ENCODE measurements at regions not wholly inside any gene's neighbourhood (a gene's known extent, or its start where the extent isn't known, plus 50 kb on each side); places are given as distances from the start of the nearest gene placed in this dataset.
"Not testable (repeated sequence)": the region's sequence is repeated elsewhere in the genome, so short reads cannot be mapped to it uniquely, and the experiment has no call there.

DNA sequence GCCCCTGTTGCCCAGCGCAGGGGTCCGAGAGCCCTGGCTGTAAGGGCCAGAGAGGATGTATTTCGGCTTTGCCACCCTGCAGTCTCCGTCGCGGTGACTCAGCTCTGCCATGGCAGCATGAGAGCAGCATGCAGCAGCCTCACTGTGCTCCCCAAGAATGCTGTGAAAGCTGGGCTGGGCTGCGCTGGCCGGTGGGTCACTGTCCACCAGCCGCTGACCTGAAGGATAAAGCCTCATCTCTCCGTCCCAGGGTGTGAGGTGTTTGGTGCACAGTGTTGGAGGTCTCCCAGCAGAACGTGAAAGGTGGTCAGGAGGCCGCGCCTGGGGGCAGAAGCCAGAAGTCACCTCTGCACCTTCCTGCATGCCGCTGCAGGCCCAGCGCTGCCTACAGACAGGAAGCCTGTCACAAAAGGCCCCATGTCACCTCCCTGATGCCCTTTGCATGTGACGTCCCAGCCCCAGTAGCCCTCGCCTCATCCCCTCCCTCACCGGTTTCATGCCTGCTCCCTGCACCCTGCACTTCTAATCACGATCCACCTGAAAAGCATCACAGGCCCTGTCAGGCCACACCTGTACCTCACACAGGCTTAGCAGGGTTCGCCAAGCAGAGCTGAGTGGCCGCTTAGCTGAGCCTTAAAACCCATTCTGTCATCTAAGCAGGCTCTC, 342.1 kb downstream of the EIPR1 start:
- DNase-seq, result no peak

DNA sequence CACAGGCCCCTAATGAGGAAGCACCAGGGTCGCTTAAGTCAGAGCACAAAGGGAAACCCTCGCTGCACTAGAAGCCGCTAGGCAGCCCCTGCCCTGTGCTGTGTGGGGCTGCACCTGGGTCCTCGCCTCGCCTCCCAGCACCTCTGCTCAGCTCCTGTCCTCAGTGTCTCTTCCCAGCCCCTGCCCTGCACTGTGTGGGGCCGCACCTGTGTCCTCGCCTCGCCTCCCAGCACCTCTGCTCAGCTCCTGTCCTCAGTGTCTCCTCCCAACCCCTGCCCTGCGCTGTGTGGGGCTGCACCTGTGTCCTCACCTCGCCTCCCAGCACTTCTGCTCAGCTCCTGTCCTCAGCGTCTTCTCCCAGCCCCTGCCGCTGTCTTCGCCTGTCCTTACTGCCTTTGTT, 342.8 kb downstream of the EIPR1 start:
- no peak for DNase-seq

DNA sequence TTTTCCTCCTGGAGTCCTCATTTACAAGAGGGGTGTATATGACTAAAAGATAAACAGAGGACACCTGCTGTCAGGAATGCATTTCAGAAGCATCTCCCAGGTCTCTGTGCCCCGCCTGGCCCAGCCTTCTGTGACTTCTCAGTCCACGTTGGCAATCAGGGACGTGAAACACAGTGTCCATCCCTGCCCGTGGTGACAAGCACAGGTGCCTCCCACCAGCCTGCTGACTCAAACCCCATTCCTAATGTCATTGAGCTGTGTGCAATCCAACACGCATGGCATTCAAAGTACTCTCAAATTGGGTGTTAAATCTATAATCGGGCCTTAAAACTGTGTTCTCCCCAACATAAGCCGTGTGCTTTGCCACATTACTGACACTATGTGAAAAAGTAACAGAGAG, 343.2 kb downstream of the EIPR1 start:
- DNase-seq, result no peak

DNA sequence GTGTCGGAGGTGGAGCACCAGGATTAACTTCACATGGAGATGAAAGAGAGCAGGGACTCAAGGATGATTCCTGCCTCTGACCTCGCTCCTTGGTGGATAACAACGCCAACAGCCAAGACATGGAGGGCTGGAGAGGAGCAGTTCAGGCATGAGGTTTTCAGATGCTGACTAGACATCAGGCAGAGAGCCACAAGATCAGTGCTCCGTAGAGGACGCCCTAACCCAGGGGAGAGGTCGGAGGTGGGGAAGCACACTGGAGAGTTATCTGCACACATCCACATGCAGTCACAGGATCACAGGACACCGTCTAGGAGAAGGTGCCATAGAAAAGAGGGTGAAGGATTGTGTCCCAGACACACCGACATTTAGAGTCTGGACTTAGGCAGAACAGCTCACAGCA, 344.3 kb downstream of the EIPR1 start:
- no peak for DNase-seq

DNA sequence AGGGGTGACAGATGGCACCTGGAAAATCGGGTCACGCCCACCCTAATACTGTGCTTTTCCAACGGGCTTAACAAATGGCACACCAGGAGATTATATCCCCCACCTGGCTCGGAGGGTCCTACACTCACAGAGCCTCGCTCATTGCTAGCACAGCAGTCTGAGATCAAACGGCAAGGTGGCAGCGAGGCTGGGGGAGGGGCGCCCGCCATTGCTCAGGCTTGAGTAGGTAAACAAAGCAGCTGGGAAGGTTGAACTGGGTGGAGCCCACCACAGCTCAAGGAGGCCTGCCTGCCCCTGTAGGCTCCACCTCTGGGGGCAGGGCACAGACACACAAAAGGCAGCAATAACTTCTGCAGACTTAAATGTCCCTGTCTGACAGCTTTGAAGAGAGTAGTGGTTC, 346.8 kb downstream of the EIPR1 start:
- DNase-seq, result not testable (repeated sequence)

DNA sequence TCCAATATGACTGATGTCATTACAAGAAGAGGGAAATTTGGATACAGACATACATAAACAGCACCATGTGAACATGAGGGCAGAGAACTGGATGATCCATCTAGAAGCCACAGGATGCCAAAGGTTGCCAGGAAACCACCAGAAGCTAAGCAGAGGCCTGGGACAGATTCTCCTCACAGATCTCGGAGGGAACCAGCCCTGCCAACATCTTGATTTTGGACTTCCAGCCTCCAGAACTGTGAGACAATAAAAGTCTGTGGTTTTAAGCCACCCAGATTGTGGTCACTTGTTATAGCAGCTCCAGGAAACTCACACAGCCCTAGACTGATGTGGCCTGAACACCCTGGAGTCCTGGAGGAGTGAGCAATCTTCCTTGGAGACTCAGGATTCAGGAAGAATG, 351.6 kb downstream of the EIPR1 start:
- no peak for DNase-seq

DNA sequence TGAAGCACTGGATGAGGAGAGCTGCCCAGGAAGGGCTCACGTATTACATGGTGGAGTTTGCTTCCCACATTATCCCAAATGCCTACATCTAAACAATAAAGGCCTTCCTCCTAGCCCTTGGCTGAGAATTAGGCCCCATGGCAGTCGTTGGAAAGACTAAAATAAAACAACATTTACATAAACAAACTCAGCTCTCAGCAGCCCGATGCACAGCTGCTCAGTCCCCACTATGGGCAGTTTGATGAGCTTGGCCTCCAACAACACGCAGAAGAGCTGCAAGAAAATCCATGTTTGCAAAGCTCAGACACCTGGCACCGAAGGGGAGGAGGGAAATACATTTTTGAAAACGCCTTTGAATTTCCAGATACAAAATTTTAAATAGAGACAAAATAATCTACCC, 352.4 kb downstream of the EIPR1 start:
- DNase-seq, result no peak

DNA sequence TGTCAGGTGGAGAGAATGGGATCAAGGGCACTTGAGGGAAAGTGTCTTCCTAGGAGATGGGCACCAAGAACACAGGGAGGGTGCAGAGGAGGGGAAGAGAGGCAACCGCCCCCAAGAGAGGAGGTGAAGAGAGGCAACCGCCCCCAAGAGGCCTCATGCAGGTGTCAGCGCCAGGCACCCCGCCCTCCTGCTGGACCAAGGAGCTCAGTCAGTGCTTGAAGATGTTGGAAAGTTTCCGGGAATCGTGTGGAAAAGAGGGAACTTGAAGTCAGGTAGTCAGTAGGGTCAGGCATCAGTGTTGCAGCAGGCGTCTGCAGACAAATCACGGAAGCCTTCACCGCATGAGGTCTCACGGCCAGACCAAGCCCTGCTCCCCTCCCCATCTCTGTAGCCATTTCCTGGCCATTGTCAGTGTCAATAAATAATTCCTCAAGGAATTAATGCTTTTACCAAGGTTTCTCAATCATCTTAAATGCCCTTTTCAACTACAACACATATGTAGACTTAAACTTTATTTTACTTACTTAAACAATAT, 353.1 kb downstream of the EIPR1 start:
- DNase-seq, result no peak

DNA sequence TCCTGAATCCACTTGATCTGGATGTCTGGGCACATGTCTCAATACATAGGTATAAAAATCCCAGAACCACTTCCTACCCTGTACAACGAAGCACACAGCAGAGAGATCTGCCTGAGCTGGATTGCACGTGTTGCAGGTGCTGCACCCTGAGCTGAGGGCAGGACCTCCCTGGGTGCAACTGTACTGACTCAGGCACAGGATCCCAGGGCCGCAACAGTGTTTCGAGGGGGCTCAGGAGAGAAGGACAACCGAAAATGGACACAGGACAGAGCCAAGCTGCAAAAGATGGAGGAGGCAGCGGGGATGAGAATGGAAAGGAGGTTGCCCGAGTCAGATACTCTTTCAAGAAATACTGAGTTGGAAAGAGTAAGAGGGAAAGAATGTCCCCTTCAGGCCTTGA, 354.1 kb downstream of the EIPR1 start:
- no peak for DNase-seq

DNA sequence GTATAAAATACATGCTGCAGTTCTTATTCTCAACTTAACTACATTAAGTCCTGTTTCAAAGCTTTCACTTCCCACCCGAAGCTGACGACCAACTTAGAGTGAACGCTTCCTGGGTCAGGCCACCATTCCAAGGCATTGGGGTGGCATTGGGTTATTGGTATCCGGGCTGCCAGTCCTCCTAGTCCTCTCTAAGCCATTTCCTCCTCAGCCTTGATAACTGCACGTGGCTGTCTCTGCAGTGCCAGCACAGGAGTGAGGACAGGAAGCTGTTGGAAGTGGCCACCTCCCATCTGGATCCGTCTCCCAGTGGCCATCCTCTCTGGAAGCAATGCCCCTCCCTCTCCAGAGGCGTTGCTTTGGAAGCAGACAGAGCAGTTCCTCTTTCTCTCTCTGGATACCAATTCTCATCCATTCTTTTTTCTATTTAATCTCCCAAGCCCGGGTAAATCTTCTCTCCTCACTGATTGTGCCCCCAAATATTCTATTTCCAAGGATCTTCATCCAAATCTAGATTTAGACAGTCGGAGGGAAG, 354.7 kb downstream of the EIPR1 start:
- no peak for DNase-seq

DNA sequence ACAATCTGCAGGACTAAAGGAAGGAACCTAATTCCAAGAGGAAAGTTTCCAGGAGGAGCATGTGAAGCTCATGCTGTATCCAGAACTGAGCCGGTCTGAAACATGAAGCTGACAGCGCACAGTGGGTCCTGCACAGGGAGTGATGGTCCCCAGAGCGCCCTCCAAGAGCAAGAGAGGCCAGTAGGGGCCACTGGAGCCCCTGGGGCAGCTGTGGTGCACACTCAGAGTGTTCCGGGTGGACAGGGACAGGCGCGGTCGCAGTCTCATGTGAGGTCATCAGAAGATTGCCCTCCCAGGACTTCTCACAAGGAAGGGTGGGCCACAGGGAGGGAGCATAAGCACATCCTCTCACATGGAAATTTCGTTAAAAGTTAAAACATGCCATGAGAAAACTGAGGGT, 355.9 kb downstream of the EIPR1 start:
- no peak for DNase-seq

DNA sequence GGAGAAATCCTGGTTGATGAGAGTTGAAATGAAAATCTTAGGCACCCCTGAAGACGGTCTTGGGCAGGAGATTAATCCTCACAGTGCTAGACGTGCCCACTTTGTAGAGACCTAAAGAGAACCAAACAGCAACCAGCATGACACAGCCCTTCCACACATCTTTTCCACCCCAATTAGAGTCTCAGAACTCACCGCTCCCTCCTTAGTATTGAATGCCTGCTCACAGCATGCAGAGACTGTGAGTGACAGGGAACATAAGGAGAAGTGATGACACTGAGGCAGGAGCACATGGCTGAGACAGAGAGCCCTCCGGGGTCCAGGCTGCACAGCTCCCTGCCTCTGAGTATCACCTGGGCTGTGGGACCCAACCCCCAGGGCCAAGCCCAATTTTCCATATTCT, 367.6 kb downstream of the EIPR1 start:
- DNase-seq, result no peak

DNA sequence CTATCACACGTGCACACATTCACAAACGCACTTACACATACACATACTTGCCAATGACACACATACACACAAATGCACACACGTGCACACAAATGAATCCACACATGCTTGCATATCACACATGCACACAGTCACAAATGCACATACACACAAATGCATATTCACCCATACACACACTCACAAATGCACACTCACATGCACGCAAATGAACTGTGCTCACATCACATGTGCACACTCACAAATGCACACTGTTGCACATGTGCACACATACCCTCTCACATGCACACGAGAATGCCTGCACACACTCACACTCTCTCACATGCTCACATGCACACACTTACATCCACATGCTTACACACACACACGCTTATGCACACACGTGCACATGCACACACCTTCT, 368.1 kb downstream of the EIPR1 start:
- DNase-seq, result no peak

DNA sequence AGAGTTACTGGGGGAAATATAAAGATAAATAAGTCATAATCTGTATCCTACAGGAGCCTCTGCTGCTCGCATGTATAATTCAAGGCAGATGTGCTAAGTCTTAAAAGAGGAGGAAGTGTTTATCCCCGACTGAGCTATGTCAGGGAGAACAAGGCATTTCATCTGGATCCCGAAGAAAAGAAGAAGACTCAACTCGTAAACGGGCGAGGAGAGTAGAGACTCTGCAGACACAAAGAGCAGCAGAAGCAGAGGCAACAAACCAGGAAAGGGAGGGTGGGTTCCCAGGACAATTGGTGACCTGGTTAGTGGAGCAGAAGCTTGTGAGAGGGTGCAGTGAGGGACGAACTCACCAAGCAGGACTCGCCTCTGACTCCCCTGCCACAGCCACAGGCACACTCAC, 368.6 kb downstream of the EIPR1 start:
- DNase-seq, result no peak

DNA sequence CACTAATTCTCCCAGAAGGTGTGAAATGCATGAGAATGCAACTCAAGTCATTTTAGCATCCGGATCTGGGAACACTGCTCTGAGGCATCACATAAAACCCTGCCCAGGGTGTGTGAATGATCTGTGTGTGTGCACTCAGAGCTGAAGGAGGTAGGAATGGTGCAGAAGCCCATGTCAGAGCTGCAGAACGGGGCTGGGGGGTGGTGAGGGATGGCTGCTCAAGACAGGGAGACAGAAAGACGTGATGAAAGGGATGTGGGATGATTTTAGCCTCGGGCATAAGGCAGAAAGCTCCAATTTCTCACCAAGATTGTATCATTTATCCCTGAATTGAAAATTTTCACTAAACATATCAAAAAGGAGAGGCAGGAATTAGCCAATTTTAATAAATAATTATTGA, 369.1 kb downstream of the EIPR1 start:
- no peak for DNase-seq

DNA sequence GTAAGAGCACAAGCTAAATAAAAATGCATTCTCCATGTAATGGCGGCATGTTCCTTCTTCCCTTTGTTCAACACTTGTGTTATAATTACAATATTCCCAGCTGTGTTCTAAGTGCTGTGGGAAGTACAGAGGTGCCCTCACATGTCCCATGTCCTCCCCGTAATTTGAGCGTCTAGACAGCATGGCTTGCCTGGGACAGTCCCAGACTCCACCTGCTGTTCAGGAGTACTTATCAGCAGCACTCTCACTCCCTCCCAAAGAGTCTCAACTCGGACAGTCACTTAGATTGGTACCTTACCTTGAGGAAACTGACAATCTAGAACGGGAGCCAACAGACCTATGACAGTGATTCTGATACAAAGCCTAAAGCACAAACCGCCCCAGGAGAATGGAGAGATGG, 370.5 kb downstream of the EIPR1 start:
- no peak for DNase-seq

DNA sequence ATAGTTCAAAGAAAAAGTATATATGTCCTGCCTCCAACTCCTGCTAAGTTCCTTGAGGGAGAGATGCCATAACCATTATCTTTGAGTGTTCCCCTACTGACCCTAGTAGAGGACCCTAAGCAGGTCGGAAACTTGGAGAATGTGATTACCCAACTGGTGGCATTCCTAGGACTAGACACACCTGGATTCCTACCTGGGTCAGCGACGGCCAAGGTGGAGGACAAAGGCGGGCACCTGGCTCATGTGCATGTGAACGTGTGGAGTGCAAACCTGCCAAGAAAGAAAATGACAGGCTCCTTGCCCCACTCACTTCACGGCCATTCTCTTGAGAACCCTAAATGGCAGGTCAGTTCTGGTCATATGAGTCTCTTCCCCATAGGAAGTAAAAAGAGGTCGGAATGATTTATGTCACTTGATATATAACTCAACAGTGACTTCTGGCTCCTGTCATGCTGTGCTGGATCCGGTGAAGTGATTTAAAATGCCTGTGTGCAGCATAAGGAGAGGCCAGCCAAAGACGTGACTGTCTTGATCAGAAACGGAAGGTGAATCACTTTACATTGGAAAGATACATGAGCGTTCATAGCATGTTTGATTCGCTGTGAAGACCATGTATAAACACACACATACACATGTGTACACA, 371.6 kb downstream of the EIPR1 start:
- no peak for DNase-seq

DNA sequence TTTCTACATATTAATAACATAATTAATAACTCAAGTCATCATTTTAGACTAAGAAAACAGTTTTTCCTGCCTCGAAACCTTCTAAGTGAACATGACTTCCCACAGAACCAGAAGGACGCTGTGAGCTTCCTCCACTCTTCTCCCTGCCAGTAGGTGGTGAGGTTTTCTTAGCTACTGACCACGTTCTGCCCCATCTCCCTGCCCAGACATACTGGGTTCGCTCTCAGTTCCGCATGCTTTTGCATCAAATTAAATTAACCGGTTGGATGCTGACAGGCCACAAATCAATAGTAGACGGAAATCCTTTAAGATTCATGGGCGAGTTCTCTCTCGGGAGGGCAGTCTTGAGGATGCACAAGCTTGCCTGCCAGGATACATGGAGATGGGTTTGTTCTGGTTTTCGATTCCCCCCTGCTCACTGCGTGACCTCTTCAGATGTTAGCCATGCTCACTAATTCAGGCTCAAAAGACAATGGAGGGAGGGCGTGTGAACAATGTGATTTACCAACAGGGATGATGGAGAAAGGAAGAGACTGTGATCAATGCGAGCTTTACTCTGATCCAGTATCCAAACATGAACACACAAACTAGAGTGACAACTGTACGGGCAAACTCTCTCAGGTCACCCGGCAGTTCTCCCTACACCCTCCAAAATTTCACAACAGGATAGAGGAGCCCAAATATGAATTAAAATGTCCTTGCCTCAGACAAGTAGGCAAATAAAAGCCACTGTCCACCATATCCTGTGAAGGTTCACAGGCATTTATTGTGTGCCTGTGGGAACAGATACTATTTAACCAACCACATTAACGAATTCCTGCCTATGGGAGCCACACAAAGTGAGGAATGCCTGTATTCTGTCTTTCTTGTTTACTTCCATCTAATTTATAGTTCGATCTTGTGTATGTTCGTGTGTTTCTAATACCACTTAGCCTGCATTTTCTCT, 375.7 kb downstream of the EIPR1 start:
- no peak for DNase-seq

DNA sequence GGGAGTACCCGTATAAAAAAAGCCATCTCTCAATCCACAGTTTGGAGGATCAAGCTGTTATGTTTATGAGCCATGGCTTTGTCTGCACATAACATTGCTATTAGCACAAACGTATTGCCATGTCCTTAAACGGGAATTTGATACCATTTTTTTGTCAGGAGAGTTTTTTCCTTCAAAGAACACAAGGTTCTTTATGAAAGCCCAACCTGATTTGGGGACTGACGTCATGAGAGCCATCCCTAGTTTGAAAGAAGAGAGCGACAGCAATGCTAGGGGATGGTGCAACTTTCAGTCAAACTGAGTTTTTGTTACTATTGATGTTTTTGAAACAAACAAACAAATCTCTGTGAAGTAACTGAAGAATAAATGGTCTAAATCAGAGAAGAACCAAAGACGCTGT, 376.6 kb downstream of the EIPR1 start:
- DNase-seq, result no peak

DNA sequence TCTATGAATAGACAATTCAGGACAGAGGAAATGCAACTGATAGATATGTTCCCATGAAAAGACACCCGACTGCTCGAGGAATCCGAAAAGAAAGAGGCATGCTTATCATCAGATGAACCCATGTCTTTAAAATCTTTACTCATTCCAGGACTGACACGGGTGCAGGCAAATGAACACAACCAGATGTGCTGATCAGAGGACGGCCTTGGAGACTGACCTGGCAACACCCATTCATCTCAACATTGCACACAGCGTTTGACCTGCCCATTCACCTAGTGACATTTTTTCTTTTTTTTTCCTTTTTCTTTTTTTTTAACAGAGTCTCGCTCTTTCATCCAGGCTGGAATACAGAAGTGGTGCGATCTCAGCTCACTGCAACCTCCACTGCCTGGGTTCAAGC, 377.5 kb downstream of the EIPR1 start:
- no peak for DNase-seq

DNA sequence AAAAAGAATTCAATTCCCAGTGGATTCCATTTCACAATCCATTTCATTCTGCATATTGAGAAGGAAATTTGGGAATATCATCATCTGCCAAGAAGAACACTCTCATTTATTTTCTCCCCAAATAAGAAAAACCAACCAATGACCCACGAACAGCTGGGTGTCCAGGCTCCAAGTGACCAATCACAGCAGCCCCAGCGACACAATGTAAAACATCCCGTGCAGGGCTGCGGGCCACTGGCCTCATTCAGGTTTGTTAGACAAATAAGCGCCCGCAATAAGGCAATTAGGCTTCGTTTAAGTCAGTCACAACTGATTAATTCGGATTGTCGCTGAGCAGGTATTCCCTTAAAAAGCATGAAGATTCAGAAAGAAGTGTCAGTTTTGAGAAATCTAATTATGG, 378.6 kb downstream of the EIPR1 start:
- DNase-seq, result no peak

DNA sequence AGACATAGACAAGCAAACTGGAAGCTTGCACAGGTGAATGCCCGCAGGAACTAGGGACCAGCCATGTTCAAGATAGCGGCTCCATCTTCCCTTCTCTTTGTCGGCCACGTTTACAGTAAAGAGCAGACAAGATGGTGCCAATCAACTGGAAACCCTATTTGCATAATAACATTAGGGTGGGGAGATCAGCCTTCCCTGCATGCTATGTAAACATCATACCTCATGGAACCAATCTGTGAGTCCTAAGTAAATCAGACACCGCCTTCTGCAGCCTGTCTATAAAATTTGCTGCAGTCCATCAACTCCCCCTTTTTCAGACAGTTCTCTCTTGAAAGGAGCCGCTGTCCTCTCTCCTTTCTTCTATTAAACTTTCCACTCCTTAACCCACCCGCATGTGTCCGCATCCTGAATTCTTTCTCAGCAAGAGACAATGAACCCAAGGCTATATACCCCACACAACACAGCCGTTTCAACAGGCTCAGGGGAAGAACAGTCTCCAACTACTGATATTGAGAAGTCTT, 384.4 kb downstream of the EIPR1 start:
- DNase-seq, result no peak

DNA sequence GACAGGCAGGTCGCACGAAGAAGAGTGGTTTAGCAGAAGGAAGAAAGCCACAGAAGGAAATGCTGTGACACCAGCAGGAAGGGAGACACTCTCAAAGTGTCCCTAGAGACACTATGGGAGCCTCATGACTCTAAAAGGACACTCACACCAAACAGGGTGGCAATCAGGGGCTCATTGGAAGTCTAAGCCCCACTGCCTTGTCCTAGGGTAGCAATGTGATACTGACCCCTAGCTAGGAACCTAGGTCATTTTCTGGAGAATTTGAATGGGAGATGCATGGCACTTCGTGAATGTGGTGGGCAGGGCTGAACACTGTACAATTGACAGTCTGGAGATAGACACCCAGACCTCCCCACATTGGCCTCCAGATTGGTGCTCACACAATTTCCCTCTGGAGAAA, 385.0 kb downstream of the EIPR1 start:
- DNase-seq, result no peak
